ENCODE measurements at regions not wholly inside any gene's neighbourhood (a gene's known extent, or its start where the extent isn't known, plus 50 kb on each side); places are given as distances from the start of the nearest gene placed in this dataset.

- TF ChIP-seq CTCF (IDR thresholded peaks at IDR 0.05) = no peak
- no peak for TF ChIP-seq ZFX (IDR thresholded peaks at IDR 0.05; ENCODE audit: borderline replicate concordance)
Measured at GRCh38 chr7:127448566-127448965, 56.1 kb upstream of the ZNF800 start.

All from 22Rv1 (cell line).